Left ventricle myocardium inferior (tissue), 1 donor: ENCODE measurements at regions not wholly inside any gene's neighbourhood (a gene's known extent, or its start where the extent isn't known, plus 50 kb on each side); places are given as distances from the start of the nearest gene placed in this dataset.

Experiments
- DNase-seq: peaks from one replicate; pipeline ENCODE4 v3.0.0-alpha.2; 2020
- H3K27ac ChIP-seq: fragments of 200-600 bp; replicated peaks from 2 replicates; pipeline ENCODE4 v1.8.0; 2021
- H3K27me3 ChIP-seq: fragments of 200-600 bp; 2 replicates; pipeline ENCODE4 v1.8.0; 2021; ENCODE audit warnings: low read depth
- H3K36me3 ChIP-seq: fragments of 200-600 bp; 2 replicates; pipeline ENCODE4 v1.8.0; 2021
- H3K4me1 ChIP-seq: fragments of 200-600 bp; 2 replicates; pipeline ENCODE4 v1.8.0; 2021
- H3K4me3 ChIP-seq: fragments of 200-600 bp; 2 replicates; pipeline ENCODE4 v1.8.0; 2021; ENCODE audit warnings: mild to moderate bottlenecking, moderate library complexity
- H3K9me3 ChIP-seq: fragments of 200-600 bp; replicated peaks from 2 replicates; pipeline ENCODE4 v1.8.0; 2021
- intact Hi-C: fragments of 100-400 bp; cut with micrococcal nuclease; formaldehyde crosslinking; loops from one replicate; pipeline ENCODE4 v1.11.0; 2022
- TF ChIP-seq, protein P1 (sequence below): fragments of 200-600 bp; IDR thresholded peaks from 2 replicates; pipeline ENCODE4 v1.8.0; 2021; ENCODE audit warnings: antibody characterized with exemption, mild to moderate bottlenecking, borderline replicate concordance
- donor health status: DM: no; HTN: yes; CAD: no; lungs with severe emphysema.

- DNase-seq: no peak
- TF ChIP-seq, protein P1, sequence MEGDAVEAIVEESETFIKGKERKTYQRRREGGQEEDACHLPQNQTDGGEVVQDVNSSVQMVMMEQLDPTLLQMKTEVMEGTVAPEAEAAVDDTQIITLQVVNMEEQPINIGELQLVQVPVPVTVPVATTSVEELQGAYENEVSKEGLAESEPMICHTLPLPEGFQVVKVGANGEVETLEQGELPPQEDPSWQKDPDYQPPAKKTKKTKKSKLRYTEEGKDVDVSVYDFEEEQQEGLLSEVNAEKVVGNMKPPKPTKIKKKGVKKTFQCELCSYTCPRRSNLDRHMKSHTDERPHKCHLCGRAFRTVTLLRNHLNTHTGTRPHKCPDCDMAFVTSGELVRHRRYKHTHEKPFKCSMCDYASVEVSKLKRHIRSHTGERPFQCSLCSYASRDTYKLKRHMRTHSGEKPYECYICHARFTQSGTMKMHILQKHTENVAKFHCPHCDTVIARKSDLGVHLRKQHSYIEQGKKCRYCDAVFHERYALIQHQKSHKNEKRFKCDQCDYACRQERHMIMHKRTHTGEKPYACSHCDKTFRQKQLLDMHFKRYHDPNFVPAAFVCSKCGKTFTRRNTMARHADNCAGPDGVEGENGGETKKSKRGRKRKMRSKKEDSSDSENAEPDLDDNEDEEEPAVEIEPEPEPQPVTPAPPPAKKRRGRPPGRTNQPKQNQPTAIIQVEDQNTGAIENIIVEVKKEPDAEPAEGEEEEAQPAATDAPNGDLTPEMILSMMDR: no peak
- no peaks in the 10 kb centered on the region for H3K36me3 ChIP-seq
- H3K4me1 ChIP-seq: no peaks in the 10 kb centered on the region
- H3K9me3 ChIP-seq: no peaks in the 10 kb centered on the region
- intact Hi-C loops: no loop called here
- no peak overlapping the region for H3K27ac ChIP-seq
- H3K27me3 ChIP-seq: peaks cover 5% of the 10 kb centered on the region
- no peak overlapping the region for H3K4me3 ChIP-seq
Observed at GRCh38 chr13:72521940-72522661, 205.3 kb downstream of the MZT1 start.

GRCh38 chr13:72514146-72514545, 213.3 kb downstream of the MZT1 start:
- DNase-seq: no peak
- Histone ChIP-seq H3K4me3 (no peak overlapping the region), H3K36me3 (no peaks in the 10 kb centered on the region), H3K27ac (no peak overlapping the region), H3K9me3 (no peaks in the 10 kb centered on the region), H3K27me3 (no peaks in the 10 kb centered on the region), H3K4me1 (no peaks in the 10 kb centered on the region)
- TF ChIP-seq, protein P1: no peak
- intact Hi-C loops: no loop called here

- Histone ChIP-seq H3K27me3 (no peaks in the 10 kb centered on the region), H3K27ac (no peak overlapping the region), H3K36me3 (no peaks in the 10 kb centered on the region), H3K4me3 (peak overlapping the region; percentile 48), H3K9me3 (no peaks in the 10 kb centered on the region), H3K4me1 (no peaks in the 10 kb centered on the region)
- intact Hi-C loops: no loop called here
- TF ChIP-seq, protein P1: no peak
- no peak for DNase-seq
Observed at GRCh38 chr13:72508392-72508791, 219.0 kb downstream of the MZT1 start.

- no peaks in the 10 kb centered on the region for H3K4me1 ChIP-seq
- DNase-seq: no peak
- H3K36me3 ChIP-seq: no peaks in the 10 kb centered on the region
- H3K4me3 ChIP-seq: peak overlapping the region; percentile 48
- H3K9me3 ChIP-seq: no peaks in the 10 kb centered on the region
- TF ChIP-seq, protein P1: no peak
- intact Hi-C loops: no loop called here
- H3K27ac ChIP-seq: no peak overlapping the region
- no peaks in the 10 kb centered on the region for H3K27me3 ChIP-seq
Observed at GRCh38 chr13:72507416-72508199, 219.8 kb downstream of the MZT1 start.

DNA sequence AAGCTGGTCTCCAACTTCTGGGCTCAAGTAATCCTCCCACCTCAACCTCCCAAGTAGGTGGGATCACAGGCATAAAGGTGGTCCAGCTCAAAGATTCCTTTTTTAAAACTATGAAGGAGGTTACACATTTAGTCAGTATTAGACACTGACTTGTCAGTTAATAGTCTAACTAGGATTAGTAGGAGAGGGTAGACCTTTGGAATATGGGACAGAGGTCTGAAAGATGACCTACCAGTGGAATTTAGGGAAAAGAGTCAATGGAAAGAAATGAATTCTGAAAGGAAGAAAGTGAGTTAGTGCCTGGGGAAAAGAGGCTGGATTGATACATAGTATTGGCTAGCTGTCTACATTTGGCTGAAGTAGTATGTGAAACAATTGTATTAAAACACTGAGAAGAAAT, 220.7 kb downstream of the MZT1 start:
- no peak for DNase-seq
- TF ChIP-seq, protein P1: no peak
- H3K27me3 ChIP-seq: no peaks in the 10 kb centered on the region
- H3K4me1 ChIP-seq: no peaks in the 10 kb centered on the region
- intact Hi-C loops: no loop called here
- H3K36me3 ChIP-seq: no peaks in the 10 kb centered on the region
- H3K4me3 ChIP-seq: no peak overlapping the region
- no peaks in the 10 kb centered on the region for H3K9me3 ChIP-seq
- H3K27ac ChIP-seq: no peak overlapping the region
